BE2C (cell line): ENCODE measurements at regions not wholly inside any gene's neighbourhood (a gene's known extent, or its start where the extent isn't known, plus 50 kb on each side); places are given as distances from the start of the nearest gene placed in this dataset.

Experiments
- DNase-seq: peaks from one replicate; pipeline ENCODE4 v3.0.0-alpha.2; 2020
- H3K27me3 ChIP-seq: fragments of 250-450 bp; sonication (Bioruptor Pico); 2 replicates; pipeline ENCODE4 v1.5.1; 2020; ENCODE audit warnings: mild to moderate bottlenecking
- H3K36me3 ChIP-seq: fragments of 250-450 bp; sonication (Bioruptor Pico); 2 replicates; pipeline ENCODE4 v1.5.1; 2020; ENCODE audit warnings: mild to moderate bottlenecking
- H3K4me1 ChIP-seq: fragments of 250-450 bp; sonication (Bioruptor Pico); 2 replicates; pipeline ENCODE4 v1.5.1; 2020
- H3K4me3 ChIP-seq: 2 replicates; pipeline ENCODE4 v1.5.1; 2011; ENCODE audit warnings: low read depth, low read length
- H3K9me3 ChIP-seq: fragments of 250-450 bp; sonication (Bioruptor Pico); 2 replicates; pipeline ENCODE4 v1.5.1; 2020
- TF ChIP-seq, protein P1 (sequence below): IDR thresholded peaks from 2 replicates; pipeline ENCODE4 v1.5.1; 2012; ENCODE audit warnings: mild to moderate bottlenecking, low read depth, low read length

DNA sequence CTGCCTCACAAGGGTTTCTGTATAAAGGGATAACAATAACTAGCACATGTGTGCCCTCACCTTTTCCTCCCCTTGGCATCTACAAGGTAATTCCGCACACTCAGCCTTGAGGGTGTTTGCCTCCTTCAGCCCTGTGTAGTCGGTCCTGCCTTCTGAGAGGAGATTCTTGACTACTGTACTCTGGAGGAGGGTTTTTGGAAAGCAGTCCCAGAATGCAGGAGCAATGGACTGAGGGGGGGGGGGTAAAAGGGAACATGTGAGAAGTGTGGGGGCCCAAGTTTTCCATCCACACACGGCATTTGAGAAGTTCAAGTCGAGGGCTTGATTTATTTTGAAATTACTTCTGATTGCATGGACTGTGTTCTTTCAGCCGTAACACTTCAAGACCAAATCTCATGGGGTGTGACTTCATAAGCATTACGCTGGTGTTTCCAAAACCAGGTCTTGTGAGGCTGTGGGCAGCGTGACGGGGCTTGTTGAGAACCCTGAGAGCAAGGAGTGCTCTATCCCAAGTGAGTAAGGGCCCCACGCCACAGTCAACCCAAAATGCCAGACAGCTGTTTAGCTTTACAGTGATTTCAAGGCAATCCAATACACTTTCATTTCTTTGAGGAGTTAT is 198.7 kb upstream of the MEIS1 start:
- H3K4me3 ChIP-seq: no peak overlapping the region
- TF ChIP-seq, protein P1, sequence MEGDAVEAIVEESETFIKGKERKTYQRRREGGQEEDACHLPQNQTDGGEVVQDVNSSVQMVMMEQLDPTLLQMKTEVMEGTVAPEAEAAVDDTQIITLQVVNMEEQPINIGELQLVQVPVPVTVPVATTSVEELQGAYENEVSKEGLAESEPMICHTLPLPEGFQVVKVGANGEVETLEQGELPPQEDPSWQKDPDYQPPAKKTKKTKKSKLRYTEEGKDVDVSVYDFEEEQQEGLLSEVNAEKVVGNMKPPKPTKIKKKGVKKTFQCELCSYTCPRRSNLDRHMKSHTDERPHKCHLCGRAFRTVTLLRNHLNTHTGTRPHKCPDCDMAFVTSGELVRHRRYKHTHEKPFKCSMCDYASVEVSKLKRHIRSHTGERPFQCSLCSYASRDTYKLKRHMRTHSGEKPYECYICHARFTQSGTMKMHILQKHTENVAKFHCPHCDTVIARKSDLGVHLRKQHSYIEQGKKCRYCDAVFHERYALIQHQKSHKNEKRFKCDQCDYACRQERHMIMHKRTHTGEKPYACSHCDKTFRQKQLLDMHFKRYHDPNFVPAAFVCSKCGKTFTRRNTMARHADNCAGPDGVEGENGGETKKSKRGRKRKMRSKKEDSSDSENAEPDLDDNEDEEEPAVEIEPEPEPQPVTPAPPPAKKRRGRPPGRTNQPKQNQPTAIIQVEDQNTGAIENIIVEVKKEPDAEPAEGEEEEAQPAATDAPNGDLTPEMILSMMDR: no peak
- no peaks in the 10 kb centered on the region for H3K4me1 ChIP-seq
- no peaks in the 10 kb centered on the region for H3K27me3 ChIP-seq
- no peaks in the 10 kb centered on the region for H3K9me3 ChIP-seq
- DNase-seq: no peak
- H3K36me3 ChIP-seq: no peaks in the 10 kb centered on the region

DNA sequence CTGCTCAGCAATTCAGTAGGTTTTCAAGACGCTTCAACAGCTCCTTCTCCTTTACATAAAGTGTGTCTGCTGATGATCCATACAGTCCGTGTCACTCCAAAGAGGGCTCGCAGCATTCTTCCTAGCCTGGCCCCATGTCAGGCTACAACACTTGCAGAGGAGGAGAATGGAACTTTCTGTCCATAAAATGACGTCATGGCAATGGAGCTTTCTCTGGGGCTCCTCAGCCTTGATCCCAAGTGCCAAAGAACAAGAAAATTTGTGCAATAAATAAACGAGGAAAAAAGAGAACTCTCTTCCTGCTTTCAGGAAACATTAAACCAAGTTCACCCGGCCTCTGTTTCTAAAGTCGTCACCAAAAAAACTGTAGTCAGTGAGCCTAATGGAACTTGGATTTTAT is 199.5 kb upstream of the MEIS1 start:
- no peaks in the 10 kb centered on the region for H3K4me1 ChIP-seq
- TF ChIP-seq, protein P1: no peak

DNA sequence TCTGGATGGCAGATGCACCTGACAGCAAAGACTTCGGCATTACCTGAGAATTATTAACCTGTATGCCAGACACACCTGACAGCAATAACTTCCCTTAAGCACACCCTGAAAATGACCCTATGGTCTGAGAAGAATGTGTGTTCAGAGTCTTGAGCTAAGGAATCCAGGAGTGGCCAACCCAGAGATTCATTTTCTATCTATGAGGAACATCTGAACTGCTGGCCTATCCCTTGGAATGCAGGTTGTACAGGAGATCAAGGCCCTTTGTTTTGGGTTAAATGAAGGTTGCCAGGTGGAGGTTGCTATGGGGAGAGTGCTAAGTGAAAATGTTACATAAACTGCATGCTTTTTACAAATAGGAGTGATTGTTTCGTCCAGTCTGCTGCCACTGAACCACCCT is 200.9 kb upstream of the MEIS1 start:
- Histone ChIP-seq H3K4me1 (no peaks in the 10 kb centered on the region), H3K27me3 (no peaks in the 10 kb centered on the region), H3K36me3 (no peaks in the 10 kb centered on the region), H3K9me3 (no peaks in the 10 kb centered on the region), H3K4me3 (no peak overlapping the region)
- TF ChIP-seq, protein P1: no peak
- DNase-seq: no peak

More for the DNA sequence above, 199.5 kb upstream of the MEIS1 start:
- Histone ChIP-seq H3K4me3 (no peak overlapping the region), H3K27me3 (no peaks in the 10 kb centered on the region), H3K36me3 (no peaks in the 10 kb centered on the region), H3K9me3 (no peaks in the 10 kb centered on the region)
- DNase-seq: no peak

DNA sequence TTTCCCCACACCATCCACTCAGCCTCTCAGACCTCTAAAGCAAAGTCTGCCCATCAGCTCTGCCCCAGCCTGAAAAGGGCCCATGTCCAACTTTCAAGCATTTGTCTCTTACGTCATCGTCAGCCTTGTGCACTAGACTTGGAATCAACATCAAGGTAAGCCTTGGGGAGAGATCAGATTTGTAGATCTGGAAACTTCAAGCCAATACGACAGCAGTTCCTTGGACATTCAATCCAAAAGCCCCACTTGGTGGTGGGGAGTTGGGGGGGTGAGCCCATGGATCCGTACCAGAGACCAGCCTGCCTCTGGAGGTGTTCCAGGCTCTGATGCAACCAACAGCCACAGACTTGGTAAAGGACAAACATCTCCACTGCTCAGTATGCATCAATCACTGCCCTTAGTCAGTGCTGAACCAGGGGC is 206.8 kb upstream of the MEIS1 start:
- Histone ChIP-seq H3K27me3 (no peaks in the 10 kb centered on the region), H3K4me3 (no peak overlapping the region), H3K9me3 (no peaks in the 10 kb centered on the region), H3K36me3 (no peaks in the 10 kb centered on the region), H3K4me1 (no peaks in the 10 kb centered on the region)
- no peak for DNase-seq
- TF ChIP-seq, protein P1: no peak

DNA sequence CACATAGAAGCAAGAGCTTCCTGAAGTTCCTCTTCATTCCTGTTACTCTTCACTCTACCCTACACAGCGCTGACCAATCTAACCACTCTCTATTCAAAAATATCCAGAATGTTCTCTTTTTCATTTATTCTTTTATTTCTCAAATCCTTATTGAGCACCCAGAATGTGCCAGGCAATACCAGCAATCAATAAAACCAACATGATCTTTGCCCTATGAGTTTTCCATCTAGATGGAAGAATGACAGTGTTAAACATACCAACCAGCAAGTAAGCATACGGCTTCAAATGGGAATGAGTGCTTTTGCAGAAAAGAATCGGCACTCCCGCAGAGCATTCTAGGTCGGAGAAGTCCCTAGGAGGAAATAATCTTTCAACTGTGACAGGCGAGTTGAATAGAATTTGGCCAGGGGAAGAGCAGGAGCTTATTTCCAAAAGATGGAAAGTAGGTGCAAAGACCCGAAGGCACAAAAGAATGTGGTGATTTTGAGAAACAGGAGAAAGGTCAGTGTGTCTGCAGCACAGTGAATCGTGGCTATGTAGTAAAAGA is 217.8 kb upstream of the MEIS1 start:
- Histone ChIP-seq H3K27me3 (no peaks in the 10 kb centered on the region), H3K4me3 (no peak overlapping the region), H3K9me3 (no peaks in the 10 kb centered on the region), H3K4me1 (no peaks in the 10 kb centered on the region), H3K36me3 (no peaks in the 10 kb centered on the region)
- no peak for DNase-seq
- TF ChIP-seq, protein P1: no peak

DNA sequence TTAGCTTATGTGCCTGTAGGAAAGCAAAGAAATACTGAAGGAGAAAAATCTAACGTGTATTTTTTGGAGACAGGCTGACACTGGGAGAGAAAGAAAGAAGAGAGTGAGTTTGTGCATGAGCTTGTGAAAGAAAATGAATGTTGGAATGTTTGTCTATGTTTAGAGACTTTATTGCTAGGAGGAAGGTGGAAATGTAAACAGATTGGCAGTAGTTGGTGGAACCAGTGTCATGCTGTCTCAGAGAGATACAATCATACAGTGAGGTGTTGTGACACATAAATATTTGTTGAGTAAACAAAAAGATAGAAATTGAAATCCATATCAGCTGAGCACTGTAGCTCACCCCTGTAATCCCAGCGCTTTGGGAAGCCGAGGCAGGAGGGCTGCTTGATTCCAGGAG is 222.2 kb upstream of the MEIS1 start:
- H3K4me3 ChIP-seq: no peak overlapping the region
- H3K27me3 ChIP-seq: no peaks in the 10 kb centered on the region
- H3K9me3 ChIP-seq: no peaks in the 10 kb centered on the region
- H3K4me1 ChIP-seq: no peaks in the 10 kb centered on the region
- TF ChIP-seq, protein P1: no peak
- H3K36me3 ChIP-seq: no peaks in the 10 kb centered on the region
- no peak for DNase-seq
